ENCODE measurements at regions not wholly inside any gene's neighbourhood (a gene's known extent, or its start where the extent isn't known, plus 50 kb on each side); places are given as distances from the start of the nearest gene placed in this dataset.
"Not testable (repeated sequence)": the region's sequence is repeated elsewhere in the genome, so short reads cannot be mapped to it uniquely, and the experiment has no call there.

DNA sequence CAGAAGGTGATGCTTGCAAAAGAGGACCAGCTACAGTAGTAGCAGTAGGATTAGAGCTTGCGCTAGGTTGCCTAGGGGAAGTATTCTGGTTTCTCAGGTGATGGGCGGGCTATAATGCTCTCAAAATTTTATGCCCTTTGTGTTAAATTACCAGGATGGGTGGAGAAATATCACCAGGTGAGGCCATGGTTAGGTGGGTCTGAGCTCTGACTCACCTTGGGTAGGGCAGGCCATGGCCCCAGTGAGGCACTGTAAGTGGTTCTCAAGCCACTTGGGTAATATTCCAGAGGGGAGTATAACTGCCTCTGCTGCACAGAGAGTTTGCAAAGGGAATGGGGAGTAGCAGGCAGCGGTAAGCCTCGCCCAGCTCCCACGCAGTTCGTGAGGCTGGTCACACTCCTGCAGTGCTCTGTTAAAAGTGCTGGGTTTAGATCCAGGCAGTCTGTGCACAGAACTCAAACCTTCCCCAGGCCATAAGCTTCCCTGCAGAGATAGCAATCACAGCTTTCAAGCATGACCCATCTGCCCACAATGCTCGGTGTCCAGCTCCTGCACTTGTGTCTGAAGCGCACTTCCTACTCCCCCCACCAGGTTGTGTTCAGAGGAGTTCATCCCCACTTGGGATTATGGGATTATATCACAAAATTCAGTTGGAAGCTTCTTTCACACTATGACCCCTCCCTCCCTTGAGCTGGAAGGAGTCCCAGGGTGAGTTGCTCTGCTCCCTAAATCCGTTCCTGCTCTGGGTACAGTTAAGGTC lies 575.0 kb downstream of the CHSY3 start:
- no peak for DNase-seq (ENCODE audit: low read depth)

DNA sequence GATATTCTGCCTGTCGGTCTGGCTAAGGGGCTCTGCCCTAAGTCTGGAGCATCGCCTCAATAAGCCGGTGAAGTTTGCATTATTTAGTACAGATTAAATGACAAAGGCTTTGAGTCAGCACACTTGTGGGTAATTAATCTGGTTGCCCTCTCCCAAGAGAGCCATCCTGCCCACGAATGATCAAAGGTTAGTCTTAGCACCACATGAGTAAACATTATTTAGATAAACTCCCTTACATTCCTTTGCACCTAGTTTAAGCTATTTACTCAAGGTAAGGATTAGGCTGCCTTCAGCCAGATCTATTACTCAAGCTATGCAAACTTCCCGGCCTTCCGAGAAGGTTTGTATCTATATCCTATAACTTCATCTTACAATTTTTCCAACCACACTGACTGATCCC lies 572.1 kb downstream of the CHSY3 start:
- no peak for DNase-seq (ENCODE audit: low read depth)

DNA sequence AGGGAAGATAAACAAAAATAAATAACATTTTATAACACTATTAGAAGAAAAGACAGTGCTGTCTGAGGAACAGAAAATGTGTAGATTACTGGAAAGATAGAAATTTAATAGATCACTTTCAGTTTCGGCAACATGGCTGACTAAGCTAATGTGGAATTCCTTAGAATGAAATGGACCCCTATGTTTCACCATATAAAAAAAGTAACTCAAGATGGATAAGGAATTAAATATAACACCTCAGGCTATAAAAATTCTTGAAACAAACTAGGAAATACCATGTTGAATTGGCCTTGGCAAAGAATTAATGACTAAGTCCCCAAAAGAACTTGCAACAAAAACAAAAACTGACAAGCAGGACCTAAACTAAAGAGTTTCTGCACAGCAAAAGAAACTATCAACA lies 558.3 kb downstream of the CHSY3 start:
- DNase-seq (ENCODE audit: low read depth) = no peak

DNA sequence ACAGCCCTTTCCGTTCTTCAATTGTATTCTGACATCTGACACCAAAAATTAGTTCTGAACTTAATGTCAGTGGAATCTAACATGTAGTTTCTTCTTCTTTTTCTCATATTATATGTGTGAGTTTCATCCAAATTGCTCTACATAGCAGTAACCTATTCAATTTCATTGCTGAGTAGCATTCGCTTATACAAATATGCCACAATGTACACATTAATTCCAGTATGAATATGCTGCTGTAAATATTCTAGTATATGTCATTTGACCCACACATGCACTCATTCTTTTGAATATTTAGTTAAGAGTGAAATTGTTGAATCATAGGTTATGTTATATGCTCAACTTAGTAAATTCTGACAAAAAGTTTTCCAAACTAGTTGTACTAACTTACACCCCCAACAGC lies 550.9 kb downstream of the CHSY3 start:
- no peak for DNase-seq (ENCODE audit: low read depth)

DNA sequence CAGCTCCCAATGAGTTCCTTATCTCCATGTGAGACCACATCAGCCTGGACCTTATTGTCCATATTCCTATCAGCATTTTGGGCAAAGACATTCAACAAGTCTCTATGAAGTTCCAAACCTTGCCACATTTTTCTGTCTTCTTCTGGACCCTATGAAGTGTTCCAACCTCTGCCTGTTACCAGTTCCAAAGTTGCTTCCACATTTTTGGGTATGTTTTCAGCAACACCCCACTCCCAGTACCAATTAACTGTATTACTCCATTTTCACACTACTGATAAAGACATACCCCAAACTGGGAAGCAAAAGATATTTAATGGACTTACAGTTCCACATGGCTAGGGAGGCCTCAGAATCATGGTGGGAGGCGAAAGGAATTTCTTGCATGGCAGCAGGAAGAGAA lies 548.5 kb downstream of the CHSY3 start:
- no peak for DNase-seq (ENCODE audit: low read depth)

DNA sequence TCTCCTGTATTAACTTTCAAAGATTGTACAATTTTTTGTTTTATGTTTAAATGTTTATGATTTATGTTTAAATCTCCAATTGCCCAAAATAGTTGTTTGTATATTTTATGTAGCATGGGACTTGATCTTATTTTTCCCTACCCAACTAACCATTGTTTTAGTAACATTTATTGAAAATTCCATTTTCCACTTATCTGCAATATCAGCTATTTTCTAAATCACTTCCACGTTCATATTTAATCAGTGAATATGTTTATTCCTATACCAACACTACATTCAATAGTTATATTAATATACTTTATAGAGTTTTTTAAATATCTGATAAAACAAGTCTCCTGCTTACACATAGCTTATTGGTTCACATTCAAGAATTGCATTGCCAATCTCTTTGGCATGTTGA lies 532.2 kb downstream of the CHSY3 start:
- no peak for DNase-seq (ENCODE audit: low read depth)

DNA sequence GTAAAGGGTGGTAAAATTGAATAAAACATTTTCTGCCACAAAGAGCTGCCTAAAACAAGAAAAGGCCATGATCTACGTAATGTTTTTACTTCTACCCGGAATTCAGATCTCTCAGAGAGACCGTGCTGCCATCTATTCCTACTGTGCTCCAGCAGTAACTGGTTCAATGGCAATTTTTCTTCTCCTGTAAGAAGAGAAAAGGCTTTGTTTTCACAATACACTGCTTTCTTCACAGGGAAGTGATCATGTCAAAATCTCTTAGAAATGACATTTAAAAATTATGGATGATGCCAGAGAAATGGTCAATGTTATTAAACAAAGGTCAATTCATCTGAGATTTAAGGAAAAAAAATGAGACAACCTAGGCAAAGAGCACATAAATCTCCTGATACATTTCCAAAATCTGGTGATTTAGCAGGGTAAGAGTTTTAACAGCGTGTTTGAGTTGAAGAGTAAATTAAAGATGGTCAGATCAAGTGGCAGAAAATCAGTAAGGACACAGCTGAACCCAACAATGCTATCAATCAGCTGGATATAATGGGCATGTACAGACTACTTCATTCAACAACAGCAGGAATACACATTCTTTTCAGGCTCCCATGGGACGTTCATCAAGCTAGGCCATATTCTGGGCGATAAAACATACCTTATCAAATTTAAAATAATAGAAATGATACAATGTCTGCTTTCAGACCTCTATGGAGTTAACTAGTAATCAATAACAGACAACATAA lies 523.1 kb downstream of the CHSY3 start:
- DNase-seq (ENCODE audit: low read depth) = no peak

DNA sequence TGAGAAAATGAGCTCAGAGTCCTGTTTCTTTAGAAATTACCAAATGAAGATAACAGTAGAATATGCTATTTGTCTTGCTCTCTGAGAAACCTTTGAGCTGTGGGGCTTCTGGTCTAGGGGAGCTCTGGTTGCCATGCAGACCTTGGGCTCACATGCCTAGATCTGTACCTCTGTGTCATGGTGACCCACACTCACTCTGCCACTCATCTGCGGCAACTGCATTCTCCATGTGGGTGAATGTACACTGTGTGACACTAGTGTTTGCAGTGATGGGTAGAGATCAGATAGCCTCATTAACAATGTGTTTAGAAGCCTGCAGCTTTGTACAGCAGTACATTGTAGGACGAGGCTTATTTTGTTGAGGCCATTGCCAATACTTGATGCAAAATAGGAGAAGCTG lies 521.2 kb downstream of the CHSY3 start:
- DNase-seq (ENCODE audit: low read depth) = no peak

DNA sequence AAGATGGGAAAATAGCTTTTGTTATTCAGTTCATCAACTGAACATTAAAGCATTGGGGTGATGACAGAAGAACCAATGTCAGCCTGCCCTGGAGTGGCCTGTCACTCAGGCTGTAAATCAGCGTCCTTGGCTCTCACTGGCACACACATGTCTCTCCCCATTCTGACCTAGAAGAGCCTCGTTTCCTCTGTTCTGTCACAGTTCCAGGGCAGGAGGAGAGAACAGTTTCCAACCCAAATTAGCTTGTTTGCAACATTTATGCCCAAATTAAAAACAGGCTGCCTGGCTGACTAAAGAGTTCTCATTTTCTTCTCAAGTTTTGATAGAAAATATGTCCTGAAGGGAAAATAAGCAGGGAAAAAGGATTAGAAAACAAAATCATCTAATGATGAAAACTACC lies 520.1 kb downstream of the CHSY3 start:
- no peak for DNase-seq (ENCODE audit: low read depth)

DNA sequence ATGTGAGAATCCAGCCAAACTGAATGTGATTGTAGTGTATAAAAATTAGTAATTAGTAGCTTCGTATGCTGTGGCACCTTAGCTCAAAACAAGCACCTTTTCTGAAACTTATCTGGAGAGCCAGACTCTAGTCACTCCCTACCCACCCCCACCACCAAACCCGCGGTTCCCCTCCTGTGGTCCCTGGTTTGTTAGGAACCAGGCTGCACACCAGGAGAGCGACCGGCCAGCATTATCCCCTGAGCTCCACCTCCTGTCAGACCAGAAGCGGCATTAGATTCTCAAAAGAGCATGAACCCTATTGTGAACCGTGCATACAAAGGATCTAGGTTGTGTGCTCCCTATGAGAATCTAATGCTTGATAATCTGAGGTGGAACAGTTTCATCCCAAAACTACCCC lies 498.6 kb downstream of the CHSY3 start:
- DNase-seq (ENCODE audit: low read depth) = no peak

DNA sequence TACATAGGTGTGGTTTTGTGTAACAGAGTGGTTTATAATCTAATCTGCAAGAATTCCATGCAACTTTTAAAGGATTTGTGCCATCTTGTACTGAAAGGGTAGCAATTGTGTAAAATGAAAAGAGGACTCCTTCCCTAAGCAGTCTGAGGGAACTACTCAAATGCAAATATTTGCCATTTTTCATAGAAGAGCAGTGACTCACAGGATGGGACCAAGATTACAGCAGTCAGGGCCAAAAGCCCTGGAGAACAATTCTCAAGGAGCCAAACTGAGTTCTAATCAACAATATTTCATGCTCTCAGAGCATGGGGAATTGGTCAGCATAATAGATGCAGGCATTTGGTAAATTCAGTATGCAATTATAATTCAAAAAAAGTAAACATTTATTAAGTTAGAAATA lies 495.8 kb downstream of the CHSY3 start:
- DNase-seq (ENCODE audit: low read depth) = no peak

DNA sequence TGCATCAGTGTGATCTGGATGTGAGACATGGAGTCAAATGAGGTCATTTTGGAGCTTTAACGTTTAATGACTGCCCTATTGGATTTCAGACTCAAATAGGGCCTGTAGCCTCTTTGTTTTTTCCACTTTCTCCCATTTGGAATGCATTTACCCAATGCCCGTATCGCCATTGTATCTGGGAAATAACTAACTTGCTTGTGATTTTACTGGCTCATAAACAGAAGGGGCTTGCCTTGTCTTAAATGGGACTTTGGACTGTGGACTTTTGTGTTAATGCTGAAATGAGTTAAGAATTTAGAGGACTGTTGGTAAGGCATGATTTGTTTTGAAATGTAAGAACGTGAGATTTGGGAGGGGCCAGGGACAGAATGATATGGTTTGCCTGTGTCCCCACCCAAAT lies 494.6 kb downstream of the CHSY3 start:
- no peak for DNase-seq (ENCODE audit: low read depth)

DNA sequence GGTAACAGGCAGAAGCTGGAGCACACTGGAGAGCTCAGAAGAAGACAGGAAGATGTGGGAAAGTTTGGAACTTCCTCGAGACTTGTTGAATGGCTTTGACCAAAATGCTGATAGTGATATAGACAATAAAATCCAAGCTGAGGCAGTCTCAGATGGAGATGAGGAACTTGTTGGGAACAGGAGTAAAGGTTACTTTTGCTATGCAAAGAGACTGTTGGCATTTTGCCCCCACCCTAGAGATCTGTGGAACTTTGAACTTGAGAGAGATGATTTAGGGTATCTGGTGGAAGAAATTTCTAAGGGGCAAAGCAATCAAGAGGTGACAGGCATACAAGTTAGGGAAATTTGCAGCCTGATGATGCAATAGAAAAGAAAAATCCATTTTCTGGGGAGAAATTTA lies 493.5 kb downstream of the CHSY3 start:
- DNase-seq (ENCODE audit: low read depth) = not testable (repeated sequence)

DNA sequence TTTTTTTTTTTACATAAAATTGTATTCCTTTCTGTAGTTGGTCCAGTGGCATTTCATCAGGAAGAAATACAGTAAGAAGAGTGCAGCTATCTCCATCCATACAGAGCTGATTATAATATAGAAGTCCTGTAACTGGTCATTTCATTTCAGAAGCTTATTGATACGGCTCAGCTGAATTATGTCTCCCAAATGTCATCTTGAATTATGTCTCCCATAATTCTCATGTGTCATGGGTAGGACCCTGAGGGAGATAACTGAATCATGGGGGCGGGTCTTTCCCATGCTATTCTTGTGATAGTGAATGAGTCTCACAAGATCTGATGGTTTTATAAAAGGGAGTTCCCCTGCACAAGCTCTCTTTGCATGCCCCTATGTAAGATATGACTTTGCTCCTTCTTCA lies 492.9 kb downstream of the CHSY3 start:
- no peak for DNase-seq (ENCODE audit: low read depth)

DNA sequence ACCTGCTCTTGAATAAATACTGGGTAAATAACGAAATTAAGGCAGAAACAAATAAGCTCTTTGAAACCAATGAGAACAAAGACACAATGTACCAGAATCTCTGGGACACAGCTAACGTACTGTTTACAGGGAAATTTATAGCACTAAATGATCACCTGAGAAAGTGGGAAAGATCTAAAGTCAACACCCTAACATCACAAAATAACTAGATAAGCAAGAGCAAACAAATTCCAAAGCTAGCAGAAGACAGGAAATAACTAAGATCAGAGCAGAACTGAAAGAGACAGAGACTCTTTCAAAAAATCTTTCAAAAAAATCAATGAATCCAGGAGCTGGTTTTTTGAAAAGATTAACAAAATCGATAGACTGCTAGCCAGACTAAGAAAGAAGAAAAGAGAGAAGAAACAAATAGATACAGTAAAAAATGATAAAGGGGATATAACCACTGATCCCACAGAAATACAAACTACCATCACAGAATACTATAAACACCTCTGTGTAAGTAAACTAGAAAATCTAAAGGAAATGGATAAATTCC lies 487.5 kb downstream of the CHSY3 start:
- not testable (repeated sequence) for DNase-seq (ENCODE audit: low read depth)

DNA sequence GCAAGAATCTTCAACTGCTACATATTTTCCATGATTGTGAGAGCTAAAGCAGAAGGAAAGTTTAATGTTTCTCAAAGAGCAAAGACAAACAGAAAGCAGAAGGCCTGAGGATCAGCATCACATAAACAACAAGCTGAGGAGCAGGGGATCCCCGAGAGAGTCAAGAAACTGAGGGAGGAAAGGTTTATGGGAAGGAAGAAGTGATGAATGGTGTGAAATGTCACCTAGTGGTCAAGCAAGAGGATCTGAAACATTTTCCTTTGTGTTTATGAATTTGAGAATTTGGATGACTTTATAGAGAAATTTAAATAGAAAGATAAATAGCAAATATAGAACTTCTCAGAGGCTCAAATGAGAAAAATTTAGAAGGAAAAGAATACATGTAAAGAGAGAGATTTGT lies 481.9 kb downstream of the CHSY3 start:
- DNase-seq (ENCODE audit: low read depth) = no peak

DNA sequence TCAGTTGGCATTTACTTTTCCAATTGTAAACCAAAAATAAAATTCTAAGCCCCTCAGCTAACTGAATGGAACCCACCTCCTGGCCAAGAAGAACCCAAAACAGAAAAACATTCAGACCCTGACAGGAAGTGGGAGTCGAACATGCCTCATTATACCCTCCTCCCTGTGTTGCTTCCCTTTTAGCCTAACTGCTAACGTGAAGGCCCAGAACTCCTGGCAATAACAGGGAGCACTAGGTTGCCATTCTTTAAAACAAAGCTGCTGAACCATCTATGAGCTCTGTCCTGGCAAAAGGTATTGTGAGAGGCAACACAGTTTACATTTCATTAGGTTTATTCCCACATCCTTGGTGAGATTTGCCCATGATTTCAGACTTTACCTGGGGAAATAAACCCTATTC lies 481.4 kb downstream of the CHSY3 start:
- DNase-seq (ENCODE audit: low read depth) = no peak

DNA sequence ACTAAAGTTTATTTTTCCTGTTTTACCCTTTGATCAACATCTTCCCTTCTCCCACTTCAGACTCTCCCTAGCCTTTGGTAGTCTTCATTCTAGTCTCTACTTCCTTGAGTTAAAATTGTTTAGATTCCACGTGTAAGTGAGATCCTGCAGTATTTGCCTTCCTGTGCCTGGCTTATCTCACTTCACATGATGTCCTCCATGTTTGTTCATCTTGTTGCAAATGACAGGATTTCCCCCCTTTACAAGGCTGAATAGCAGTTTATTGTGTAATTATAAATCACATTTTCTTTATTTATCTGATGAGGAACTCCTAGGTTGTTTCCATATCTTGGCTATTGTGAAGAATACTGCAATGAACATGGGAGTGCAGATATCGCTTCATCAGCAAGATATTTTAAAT lies 461.7 kb downstream of the CHSY3 start:
- no peak for DNase-seq (ENCODE audit: low read depth)

DNA sequence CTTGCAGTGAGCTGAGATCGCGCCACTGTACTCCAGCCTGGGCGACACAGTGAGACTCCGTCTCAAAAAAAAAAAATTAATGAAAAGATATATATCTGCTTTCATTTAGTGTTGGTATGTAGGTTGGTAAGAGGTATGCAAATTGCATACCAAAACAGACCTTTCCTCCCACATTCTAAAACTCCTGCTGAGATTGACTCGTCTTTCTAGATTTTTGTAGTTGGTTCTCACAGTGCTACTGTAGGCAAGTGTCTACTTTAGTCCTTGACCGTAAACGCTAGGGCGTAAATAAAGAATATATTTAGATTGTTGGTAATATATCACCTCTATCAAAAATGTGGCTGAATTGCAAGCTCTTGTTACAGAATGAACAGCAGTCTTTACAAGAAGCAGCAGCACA lies 445.9 kb downstream of the CHSY3 start:
- no peak for DNase-seq (ENCODE audit: low read depth)

DNA sequence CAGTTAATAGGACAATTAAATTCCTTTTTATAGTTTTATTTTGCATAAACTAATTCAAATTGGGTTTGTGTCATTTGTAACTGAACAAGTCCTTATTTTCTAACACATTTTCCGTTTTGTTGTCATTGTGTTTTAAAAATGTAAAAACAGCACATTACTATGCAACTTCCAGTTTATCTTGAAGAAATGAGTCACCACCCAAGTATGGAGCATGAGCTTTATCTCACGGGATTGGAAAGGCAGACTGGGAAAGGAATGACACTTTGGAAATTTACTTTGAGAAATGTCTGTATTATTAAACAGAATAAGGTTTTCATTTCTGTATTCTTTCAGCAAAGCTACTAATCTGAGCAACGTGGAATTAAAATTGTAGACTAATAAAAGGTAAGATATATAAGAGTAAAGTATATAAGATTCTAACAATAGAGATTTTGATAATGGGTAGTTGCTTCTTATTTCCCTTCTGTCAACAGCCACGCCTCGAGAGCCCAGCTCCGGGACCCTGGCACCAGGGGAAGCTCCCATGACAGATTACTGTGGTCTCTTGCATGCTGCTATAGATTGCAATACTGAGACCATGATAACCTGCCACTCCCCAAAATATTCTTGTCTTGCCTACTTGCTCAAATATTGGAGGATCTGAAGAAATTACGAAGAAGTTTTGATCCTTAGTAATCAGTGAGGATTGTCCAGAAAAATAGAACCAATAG lies 433.1 kb downstream of the CHSY3 start:
- DNase-seq (ENCODE audit: low read depth) = no peak

DNA sequence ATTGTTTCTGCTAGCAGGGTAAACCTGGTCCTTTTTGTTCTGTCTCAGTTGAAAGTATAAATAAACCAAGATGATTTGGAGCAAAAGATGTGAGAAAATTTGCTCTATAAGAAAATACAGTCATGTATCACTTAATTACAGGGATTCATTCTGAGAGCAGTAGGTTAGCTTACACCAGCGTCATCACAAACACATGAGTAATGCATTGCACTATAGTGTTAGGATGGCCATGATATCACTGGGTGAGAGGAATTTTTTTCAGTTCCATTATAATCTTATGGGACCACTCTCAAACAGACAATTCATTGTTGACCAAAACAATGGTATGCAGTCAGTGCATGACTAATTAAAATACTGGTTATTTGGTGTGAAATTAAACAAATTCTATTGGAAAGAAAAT lies 430.9 kb downstream of the CHSY3 start:
- no peak for DNase-seq (ENCODE audit: low read depth)

DNA sequence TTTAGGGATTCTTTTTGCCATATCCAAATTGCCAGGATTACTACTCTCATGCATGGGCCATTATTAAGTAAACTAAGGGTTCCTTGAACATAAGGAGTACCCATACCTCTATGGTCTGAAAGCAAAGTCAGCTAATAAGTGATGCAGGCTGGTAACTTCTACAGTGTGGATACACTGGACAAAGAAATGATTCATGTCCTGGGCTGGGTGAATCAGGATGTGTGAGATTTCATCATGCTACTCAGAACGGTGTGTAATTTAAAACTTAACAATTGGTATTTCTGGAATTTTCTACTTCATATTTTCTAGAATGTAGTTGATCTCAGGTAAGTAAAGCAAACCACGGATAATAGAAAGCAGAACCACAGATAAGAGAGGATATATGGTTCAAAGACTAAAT lies 428.8 kb downstream of the CHSY3 start:
- no peak for DNase-seq (ENCODE audit: low read depth)

DNA sequence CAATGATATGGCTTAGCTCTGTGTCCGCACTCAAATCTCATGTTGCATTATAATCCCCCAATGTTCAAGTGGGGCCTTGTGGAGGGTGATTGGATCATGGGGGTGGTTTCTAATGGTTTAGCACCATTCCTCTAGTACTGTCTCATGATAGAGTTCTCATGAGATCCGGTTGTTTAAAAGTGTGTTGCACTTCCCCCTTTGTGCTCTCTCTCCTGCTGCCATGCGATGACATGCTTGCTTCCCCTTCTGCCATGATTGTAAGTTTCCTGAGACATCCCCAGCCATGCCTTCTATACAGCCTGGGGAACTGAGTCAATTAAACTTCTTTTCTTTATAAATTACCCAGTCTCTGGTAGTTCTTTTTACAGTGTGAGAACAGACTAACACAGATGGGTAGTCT lies 427.1 kb downstream of the CHSY3 start:
- no peak for DNase-seq (ENCODE audit: low read depth)

Measured in activated T-helper 1 cell treated with Interleukin-2 at 50 U/mL for 16 hours (primary cell).